CD4-positive, CD25-positive, alpha-beta regulatory T cell (primary cell): ENCODE measurements at regions not wholly inside any gene's neighbourhood (a gene's known extent, or its start where the extent isn't known, plus 50 kb on each side); places are given as distances from the start of the nearest gene placed in this dataset.

Source experiments
- ATAC-seq, 2 donors: fragments of 150-1000 bp; cut with Tn5 transposase; one replicate each; pipeline ENCODE4 v1.10.0; 2021; ENCODE audit warnings: low read depth in 2 of 2, moderate number of reproducible peaks in 2 of 2, moderate library complexity in 1 of 2
- DNase-seq, 3 donors: peaks; one replicate each; pipeline versions ENCODE4 v3.0.0 to v3.0.0-alpha.2; 2012 to 2022; ENCODE audit warnings: mixed read lengths in 1 of 3
- H3K27ac ChIP-seq: one replicate; pipeline ENCODE4 v1.7.0; 2013; ENCODE audit warnings: mild to moderate bottlenecking, low read length; ENCODE audit not compliant: insufficient read depth, poor library complexity, severe bottlenecking
- H3K27me3 ChIP-seq: one replicate; pipeline ENCODE4 v1.7.0; 2013; ENCODE audit warnings: low read length; ENCODE audit not compliant: control insufficient read depth, insufficient read depth
- H3K36me3 ChIP-seq: one replicate; pipeline ENCODE4 v1.7.0; 2013; ENCODE audit warnings: mild to moderate bottlenecking, low read length, moderate library complexity; ENCODE audit not compliant: control insufficient read depth, insufficient read depth
- H3K4me1 ChIP-seq: 2 replicates; pipeline ENCODE4 v1.7.0; 2013; ENCODE audit warnings: mild to moderate bottlenecking, low read length; ENCODE audit not compliant: insufficient read depth, control insufficient read depth, poor library complexity, severe bottlenecking
- H3K4me3 ChIP-seq: one replicate; pipeline ENCODE4 v1.7.0; 2013; ENCODE audit warnings: low read depth, mild to moderate bottlenecking, low read length, moderate library complexity
- H3K9me3 ChIP-seq, 2 experiments: 1 replicate in 1 of 2; 2 replicates in 1 of 2; pipeline ENCODE4 v1.7.0; 2013; ENCODE audit warnings: low read length in 2 of 2, mild to moderate bottlenecking in 1 of 2, moderate library complexity in 1 of 2; ENCODE audit not compliant: control insufficient read depth in 2 of 2
- H3K27ac Mint-ChIP-seq, 3 donors: one replicate each; pipeline ENCODE4 v1.8.0; 2020 to 2022; ENCODE audit warnings: mild to moderate bottlenecking in 3 of 3, mixed read lengths in 3 of 3, moderate library complexity in 2 of 3
- H3K27me3 Mint-ChIP-seq: one replicate; pipeline ENCODE4 v1.8.0; 2022; ENCODE audit warnings: mild to moderate bottlenecking, mixed read lengths
- H3K36me3 Mint-ChIP-seq: one replicate; pipeline ENCODE4 v1.8.0; 2020; ENCODE audit warnings: mixed read lengths
- H3K4me1 Mint-ChIP-seq, 4 donors: one replicate each; pipeline ENCODE4 v1.8.0; 2020 to 2022; ENCODE audit warnings: mixed read lengths in 4 of 4, mild to moderate bottlenecking in 1 of 4
- H3K4me3 Mint-ChIP-seq, 4 donors: one replicate each; pipeline ENCODE4 v1.8.0; 2020 to 2022; ENCODE audit warnings: mild to moderate bottlenecking in 4 of 4, mixed read lengths in 4 of 4, moderate library complexity in 3 of 4
- H3K9me3 Mint-ChIP-seq, 7 donors: one replicate each; pipeline ENCODE4 v1.8.0; 2020 to 2022; ENCODE audit warnings: mixed read lengths in 7 of 7, mild to moderate bottlenecking in 3 of 7, moderate library complexity in 2 of 7

DNA sequence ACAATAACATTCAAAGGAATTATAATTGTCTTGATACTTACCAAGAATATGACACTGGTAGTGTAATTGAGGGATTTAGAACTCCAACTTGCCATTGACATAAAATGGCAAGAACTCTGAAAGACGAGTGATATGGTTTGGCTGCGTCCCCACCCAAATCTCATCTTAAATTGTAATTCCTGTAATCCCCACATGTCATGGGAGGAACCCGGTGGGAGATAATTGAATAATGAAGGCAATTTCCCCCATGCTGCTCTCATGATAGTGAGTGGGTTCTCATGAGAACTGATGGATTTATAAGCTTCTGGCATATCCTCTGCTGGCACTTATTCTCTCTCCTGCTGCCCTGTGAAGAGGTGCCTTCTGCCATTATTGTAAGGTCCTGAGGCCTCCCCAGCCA is 1536.4 kb downstream of the TECRL start:
- Mint-ChIP-seq H3K4me3 (no peak overlapping the region), H3K4me1 (no peaks in the 10 kb centered on the region), H3K27ac (no peak overlapping the region), H3K36me3 (no peaks in the 10 kb centered on the region), H3K27me3 (no peaks in the 10 kb centered on the region), H3K9me3 (peaks cover 0 to 19% (median 5%) of the 10 kb centered on the region in 7 donors)
- DNase-seq (no peak), ATAC-seq (no peak)
- Histone ChIP-seq H3K27me3 (no peaks in the 10 kb centered on the region), H3K9me3 (peaks cover 0 to 11% of the 10 kb centered on the region in 2 experiments), H3K27ac (no peak overlapping the region), H3K36me3 (no peaks in the 10 kb centered on the region), H3K4me1 (no peaks in the 10 kb centered on the region), H3K4me3 (no peak overlapping the region)

DNA sequence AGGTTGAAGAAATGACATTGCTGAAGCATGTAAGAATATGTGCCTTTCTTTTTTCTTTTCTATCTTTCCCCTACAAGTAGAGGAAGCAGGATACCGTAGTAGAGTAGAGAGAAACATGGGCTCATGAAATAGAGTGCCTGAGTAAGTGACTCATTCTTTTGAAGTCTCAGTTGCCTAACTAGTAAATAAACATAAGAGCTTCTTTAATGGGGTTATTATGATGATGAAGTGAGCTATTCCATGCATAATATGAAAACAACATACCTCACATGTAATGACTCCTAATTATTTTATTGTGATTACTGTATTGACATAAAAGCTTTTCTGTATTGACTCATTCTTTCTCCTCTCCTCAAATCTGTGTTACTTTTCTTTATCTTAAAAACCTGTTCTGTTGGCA is 1538.2 kb downstream of the TECRL start:
- H3K4me1 ChIP-seq: no peaks in the 10 kb centered on the region
- no peak for DNase-seq
- no peak overlapping the region for H3K4me3 Mint-ChIP-seq
- H3K36me3 Mint-ChIP-seq: no peaks in the 10 kb centered on the region
- no peaks in the 10 kb centered on the region for H3K36me3 ChIP-seq
- no peaks in the 10 kb centered on the region for H3K27me3 ChIP-seq
- ATAC-seq: no peak
- no peaks in the 10 kb centered on the region for H3K27me3 Mint-ChIP-seq
- H3K9me3 ChIP-seq: peaks cover 0 to 11% of the 10 kb centered on the region in 2 experiments
- H3K4me3 ChIP-seq: no peak overlapping the region
- H3K9me3 Mint-ChIP-seq: peaks cover 2 to 16% (median 7%) of the 10 kb centered on the region in 7 donors
- no peaks in the 10 kb centered on the region for H3K4me1 Mint-ChIP-seq
- H3K27ac Mint-ChIP-seq: no peak overlapping the region
- no peak overlapping the region for H3K27ac ChIP-seq

DNA sequence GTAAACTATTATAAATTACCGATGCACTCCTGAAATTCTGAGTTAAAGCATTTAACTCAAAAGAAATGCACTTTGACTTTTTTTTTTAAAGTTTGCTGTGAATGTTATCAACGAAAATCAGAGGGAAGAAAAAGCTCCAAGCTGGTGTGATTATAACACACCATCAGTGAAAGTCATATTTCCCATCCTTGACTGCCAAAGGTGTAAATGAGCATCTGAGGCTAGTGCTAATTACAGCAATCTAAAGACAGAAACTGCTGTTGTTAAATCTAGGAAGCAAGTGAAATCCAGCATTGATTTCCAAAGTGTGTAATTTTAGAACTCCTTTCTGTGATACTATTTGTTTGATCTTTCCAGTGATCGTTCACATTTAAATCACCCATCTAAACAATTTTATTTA is 1538.8 kb downstream of the TECRL start:
- H3K4me1 Mint-ChIP-seq: no peaks in the 10 kb centered on the region
- peaks cover 2 to 17% (median 7%) of the 10 kb centered on the region in 7 donors for H3K9me3 Mint-ChIP-seq
- no peak overlapping the region for H3K4me3 Mint-ChIP-seq
- DNase-seq (no peak), ATAC-seq (no peak)
- H3K36me3 Mint-ChIP-seq: no peaks in the 10 kb centered on the region
- H3K27me3 Mint-ChIP-seq: no peaks in the 10 kb centered on the region
- no peaks in the 10 kb centered on the region for H3K4me1 ChIP-seq
- H3K27me3 ChIP-seq: no peaks in the 10 kb centered on the region
- H3K9me3 ChIP-seq: peaks cover 0 to 8% of the 10 kb centered on the region in 2 experiments
- no peak overlapping the region for H3K4me3 ChIP-seq
- no peak overlapping the region for H3K27ac ChIP-seq
- no peak overlapping the region for H3K27ac Mint-ChIP-seq
- no peaks in the 10 kb centered on the region for H3K36me3 ChIP-seq

DNA sequence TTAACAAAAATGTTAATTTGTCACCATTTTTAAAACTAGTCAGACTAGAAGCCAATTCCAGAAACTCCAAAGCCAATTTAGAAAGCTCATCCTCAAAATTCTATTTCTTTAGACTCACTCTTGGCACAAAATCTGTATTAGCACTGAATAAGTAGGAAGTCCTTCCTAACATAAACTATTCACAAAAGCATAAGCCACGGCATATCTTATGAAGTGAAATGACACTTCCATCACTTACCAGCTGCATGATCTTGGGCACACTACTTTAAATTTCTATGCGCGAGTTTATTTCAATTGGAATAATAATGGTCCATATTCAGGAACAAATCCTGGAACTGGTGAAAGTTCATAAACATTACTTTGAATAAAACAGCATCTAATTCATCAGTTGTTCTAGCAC is 1544.0 kb downstream of the TECRL start:
- Mint-ChIP-seq H3K27me3 (no peaks in the 10 kb centered on the region), H3K9me3 (peaks cover 2 to 16% (median 8%) of the 10 kb centered on the region in 7 donors), H3K4me1 (no peaks in the 10 kb centered on the region), H3K36me3 (no peaks in the 10 kb centered on the region), H3K4me3 (no peak overlapping the region), H3K27ac (no peak overlapping the region)
- no peak for ATAC-seq
- Histone ChIP-seq H3K27ac (no peak overlapping the region), H3K4me1 (no peaks in the 10 kb centered on the region), H3K9me3 (no peaks in the 10 kb centered on the region), H3K27me3 (no peaks in the 10 kb centered on the region), H3K4me3 (no peak overlapping the region), H3K36me3 (no peaks in the 10 kb centered on the region)
- DNase-seq: no peak

DNA sequence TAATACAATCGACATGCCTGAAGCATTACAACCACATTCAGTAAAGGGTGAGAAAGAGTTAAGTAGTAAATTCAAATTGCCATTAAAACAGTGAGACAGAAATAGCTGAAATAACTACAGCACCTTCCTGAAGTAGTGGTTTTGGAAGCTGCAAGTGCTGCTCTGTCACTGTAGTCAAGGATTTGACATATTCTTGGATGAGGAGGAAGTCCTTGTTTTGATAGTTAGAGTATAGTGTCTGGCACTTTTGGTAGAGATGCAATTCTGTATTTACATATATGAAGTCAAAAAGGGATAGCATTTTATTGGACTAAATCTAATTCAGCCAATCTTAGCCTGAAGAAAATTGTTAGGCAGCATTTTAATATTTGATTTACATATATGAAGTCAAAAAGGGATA is 1559.6 kb downstream of the TECRL start:
- Histone ChIP-seq H3K9me3 (peaks cover 0 to 5% of the 10 kb centered on the region in 2 experiments), H3K4me1 (no peaks in the 10 kb centered on the region), H3K27ac (no peak overlapping the region), H3K36me3 (no peaks in the 10 kb centered on the region), H3K4me3 (no peak overlapping the region), H3K27me3 (no peaks in the 10 kb centered on the region)
- no peaks in the 10 kb centered on the region for H3K36me3 Mint-ChIP-seq
- no peaks in the 10 kb centered on the region for H3K27me3 Mint-ChIP-seq
- H3K4me3 Mint-ChIP-seq: no peak overlapping the region
- DNase-seq (no peak), ATAC-seq (no peak)
- H3K9me3 Mint-ChIP-seq: peaks cover 0 to 30% (median 7%) of the 10 kb centered on the region in 7 donors
- H3K27ac Mint-ChIP-seq: no peak overlapping the region
- H3K4me1 Mint-ChIP-seq: no peaks in the 10 kb centered on the region

DNA sequence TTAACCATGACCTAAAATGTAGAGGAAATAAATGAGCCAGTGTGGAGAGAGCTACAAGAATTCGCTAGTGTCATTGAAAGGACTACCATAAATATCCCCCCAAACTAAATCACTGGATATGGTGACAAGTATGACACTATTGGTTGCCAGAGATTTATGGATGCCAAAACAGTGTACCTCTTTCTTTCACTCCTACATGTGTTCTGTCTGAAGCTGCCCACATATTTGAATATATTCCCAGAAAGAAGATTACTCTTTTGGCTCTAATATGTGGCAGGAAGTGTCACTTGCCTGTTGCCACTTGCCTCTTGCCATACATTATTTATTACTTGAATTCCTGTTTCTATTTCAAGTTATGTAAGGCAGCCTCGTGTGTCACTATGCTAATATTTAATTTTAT is 1573.6 kb downstream of the TECRL start:
- no peaks in the 10 kb centered on the region for H3K27me3 Mint-ChIP-seq
- H3K27me3 ChIP-seq: no peaks in the 10 kb centered on the region
- no peaks in the 10 kb centered on the region for H3K4me1 Mint-ChIP-seq
- DNase-seq (no peak), ATAC-seq (no peak)
- H3K4me3 Mint-ChIP-seq: no peak overlapping the region
- H3K27ac ChIP-seq: no peak overlapping the region
- no peaks in the 10 kb centered on the region for H3K36me3 ChIP-seq
- no peak overlapping the region for H3K27ac Mint-ChIP-seq
- peaks cover 0 to 43% (median 8%) of the 10 kb centered on the region in 7 donors for H3K9me3 Mint-ChIP-seq
- H3K9me3 ChIP-seq: peaks cover 5 to 21% of the 10 kb centered on the region in 2 experiments
- no peaks in the 10 kb centered on the region for H3K4me1 ChIP-seq
- no peaks in the 10 kb centered on the region for H3K36me3 Mint-ChIP-seq
- H3K4me3 ChIP-seq: no peak overlapping the region

DNA sequence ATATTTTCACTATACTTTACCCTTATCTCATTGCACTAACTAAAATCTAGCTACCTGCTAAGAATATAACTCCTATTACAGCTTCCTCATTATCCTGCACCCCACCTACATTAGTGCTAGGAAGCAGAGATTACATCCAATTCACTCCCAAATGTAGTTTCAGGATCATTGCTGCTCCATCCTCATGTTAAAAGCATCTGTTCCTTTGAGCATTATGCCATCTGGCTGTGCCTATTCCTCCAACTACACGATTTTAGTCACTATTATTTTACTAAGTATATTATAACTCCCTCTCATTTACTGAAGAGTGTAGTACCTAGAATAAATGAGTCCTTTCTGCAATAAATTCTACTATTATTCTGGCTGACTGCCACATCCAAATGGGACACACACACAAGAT is 1586.9 kb downstream of the TECRL start:
- H3K36me3 ChIP-seq: no peaks in the 10 kb centered on the region
- Mint-ChIP-seq H3K4me3 (no peak overlapping the region), H3K27me3 (no peaks in the 10 kb centered on the region)

DNA sequence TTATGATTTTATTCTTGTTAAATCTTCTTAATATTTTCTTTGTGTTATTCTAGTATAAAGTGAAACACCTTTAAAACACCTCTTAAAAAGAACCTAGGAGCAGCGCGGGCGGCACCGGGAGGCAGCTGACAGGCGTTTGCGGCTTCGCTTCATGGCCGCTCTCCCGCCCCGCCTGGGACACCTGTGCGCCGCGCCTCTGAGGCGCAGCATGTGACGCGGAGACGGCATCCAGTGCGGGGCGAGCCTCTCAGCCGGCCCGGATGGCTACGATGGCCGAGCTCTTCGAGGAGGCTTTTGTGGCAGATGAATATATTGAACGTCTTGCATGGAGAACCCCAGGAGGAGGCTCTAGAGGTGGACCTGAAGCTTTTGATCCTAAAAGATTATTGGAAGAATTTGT is 1592.7 kb downstream of the TECRL start:
- no peak overlapping the region for H3K27ac Mint-ChIP-seq
- ATAC-seq (no peak), DNase-seq (no peak)
- Histone ChIP-seq H3K4me3 (no peak overlapping the region), H3K27ac (no peak overlapping the region), H3K36me3 (no peaks in the 10 kb centered on the region), H3K27me3 (no peaks in the 10 kb centered on the region), H3K9me3 (peaks cover 0 to 5% of the 10 kb centered on the region in 2 experiments), H3K4me1 (no peaks in the 10 kb centered on the region)
- no peaks in the 10 kb centered on the region for H3K27me3 Mint-ChIP-seq
- no peak overlapping the region for H3K4me3 Mint-ChIP-seq
- no peaks in the 10 kb centered on the region for H3K36me3 Mint-ChIP-seq
- peaks cover 0 to 10% (median 5%) of the 10 kb centered on the region in 7 donors for H3K9me3 Mint-ChIP-seq
- no peaks in the 10 kb centered on the region for H3K4me1 Mint-ChIP-seq

More for the DNA sequence above, 1586.9 kb downstream of the TECRL start:
- Mint-ChIP-seq H3K9me3 (peaks cover 5 to 34% (median 8%) of the 10 kb centered on the region in 7 donors), H3K36me3 (no peaks in the 10 kb centered on the region), H3K4me1 (no peaks in the 10 kb centered on the region), H3K27ac (no peak overlapping the region)
- Histone ChIP-seq H3K4me1 (no peaks in the 10 kb centered on the region), H3K9me3 (peaks cover 0 to 2% of the 10 kb centered on the region in 2 experiments), H3K4me3 (no peak overlapping the region), H3K27ac (no peak overlapping the region), H3K27me3 (no peaks in the 10 kb centered on the region)
- ATAC-seq: no peak
- no peak for DNase-seq
